Umbilical cord (tissue), 1 donor: ENCODE measurements at regions not wholly inside any gene's neighbourhood (a gene's known extent, or its start where the extent isn't known, plus 50 kb on each side); places are given as distances from the start of the nearest gene placed in this dataset.

Source experiments
- DNase-seq: peaks from one replicate; pipeline ENCODE4 v3.0.0-alpha.2; 2015; ENCODE audit warnings: low spot score

- DNase-seq, result no peak
Measured at GRCh38 chr20:19807946-19808330, 49.9 kb downstream of the RIN2 start.

DNA sequence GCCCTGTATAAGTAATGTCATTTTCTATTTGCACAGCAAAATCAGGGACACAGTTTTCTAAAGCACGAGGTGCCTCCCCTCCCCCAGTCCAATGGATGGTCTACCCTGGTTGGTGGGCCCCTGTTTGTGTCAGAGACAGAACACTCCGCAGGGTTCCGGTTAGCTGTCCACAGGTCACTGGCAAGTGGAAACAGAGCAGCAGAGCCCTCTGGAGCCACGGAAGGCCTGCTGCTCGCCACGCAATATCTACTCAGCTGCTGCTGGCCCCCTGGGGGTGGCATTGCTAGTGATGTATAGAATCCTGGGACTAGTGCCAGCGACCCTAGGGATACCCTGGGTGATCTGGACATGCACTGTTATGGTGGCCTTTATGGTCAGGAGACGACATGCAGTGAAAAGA, 50.4 kb downstream of the RIN2 start:
- no peak for DNase-seq

GRCh38 chr20:19809505-19809904, 51.4 kb downstream of the RIN2 start:
- no peak for DNase-seq

DNA sequence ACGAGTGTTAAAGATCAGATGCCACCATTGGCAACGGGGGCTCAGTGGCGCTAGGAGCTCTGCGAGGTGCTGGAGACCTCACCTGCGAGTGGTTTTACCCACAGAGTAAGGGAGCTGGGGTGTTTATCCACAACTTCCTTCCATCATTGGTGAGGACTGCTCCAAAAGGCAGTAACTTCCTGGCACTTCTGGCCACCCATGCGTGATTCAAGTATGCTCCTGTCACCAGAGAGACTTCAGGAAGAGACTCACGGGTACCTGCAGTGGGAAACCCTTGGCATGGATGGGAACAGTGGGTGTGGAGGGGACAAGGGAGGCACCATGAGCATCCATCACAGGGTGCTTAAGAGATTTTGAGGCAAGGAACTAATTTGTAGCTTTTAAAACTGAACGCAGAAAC, 53.2 kb downstream of the RIN2 start:
- no peak for DNase-seq

DNA sequence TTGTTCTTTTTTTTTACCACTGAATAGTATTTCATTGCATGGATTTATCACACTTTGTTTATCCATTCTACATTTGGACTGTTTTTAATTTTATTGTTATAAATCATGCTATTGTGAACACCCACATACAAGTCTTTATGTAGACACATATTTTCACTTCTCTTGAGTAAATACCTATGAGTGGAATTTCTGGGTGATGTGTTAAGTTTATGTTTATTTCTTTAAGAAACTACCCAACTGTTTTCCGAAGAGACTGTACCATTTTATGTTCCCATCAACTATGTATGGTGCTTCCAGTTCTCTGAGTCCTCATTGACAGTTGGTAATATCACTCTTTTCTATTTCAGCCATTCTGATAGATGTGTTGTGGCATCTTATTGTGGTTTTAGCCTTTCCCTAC, 54.0 kb downstream of the RIN2 start:
- DNase-seq, result no peak

DNA sequence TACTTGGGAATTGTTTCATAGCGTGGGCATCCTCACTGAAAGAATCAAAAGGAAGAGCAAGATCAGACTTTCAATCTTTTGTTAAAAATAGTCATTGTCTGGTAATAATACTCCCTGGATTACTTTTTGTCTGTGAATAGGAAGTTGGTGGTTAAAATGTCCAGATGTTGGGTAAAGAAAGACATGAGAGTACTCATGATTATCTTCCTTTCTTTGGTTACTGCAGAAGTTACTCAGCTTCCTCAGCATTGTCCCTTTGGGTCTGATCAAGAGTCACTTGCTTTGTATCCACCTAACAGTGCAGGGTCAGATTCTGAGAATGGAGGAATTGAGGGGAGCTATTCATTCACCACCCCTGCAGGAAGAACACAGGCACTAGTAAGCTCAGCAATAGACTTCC, 54.6 kb downstream of the RIN2 start:
- no peak for DNase-seq

GRCh38 chr20:19813846-19814640, 56.0 kb downstream of the RIN2 start:
- DNase-seq, result no peak

GRCh38 chr20:19815553-19815991, 57.5 kb downstream of the RIN2 start:
- peak; percentile 69 for DNase-seq

DNA sequence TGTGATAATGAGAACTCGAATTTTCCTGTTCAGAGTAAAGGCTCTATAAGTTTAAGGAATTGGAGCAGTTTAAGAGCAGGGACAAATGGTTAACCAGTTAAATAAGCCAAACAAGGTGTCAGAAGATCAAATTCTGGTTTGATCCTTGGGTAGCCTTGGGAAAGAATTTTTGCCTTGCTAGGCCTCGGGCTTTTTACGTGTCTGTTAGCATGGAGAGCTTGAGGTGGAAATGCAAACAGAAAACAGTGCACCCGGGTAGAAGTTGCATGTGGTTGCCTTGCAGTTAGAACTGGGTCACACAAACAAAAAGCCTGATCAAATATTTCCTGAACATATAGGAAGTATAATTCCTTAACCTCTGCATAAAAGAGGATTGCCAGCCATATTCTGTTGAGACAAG, 58.3 kb downstream of the RIN2 start:
- no peak for DNase-seq

DNA sequence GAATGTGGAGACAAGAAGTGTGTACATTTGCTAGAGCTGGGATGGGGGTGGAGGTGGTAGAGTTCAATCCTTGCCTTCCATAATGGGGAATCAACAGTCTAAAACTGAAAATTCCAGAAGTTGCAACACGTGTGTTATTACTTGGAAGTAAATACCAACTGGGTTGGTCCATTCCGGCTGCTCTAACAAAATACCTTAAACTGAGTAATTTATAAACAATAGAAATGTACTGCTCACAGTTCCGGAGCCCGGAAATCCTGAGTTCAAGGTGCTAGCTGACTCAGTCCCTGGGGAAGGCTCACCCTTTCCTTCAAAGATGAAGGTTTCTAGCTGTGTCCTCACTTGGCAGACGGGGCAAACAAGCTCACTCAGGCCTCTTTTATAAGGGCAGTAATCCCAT, 59.0 kb downstream of the RIN2 start:
- no peak for DNase-seq

DNA sequence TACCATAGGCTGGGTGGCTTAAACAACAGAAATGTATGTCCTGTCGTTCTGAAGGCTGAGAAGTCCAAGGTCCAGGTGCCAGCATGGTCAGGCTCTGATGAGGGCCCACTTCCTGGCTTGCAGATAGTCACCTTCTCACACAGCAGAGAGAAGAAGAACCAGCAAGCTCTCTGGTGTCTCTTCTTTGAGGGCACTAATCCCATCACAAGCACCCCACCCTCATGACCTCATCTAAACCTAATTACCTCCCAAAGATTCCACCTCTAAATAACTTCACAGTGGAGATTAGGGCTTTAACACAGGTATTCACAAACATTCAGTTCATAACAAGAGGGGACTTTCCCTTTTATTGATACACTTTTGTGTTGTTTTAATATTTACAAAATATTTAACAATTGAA, 61.1 kb downstream of the RIN2 start:
- DNase-seq, result no peak

- DNase-seq, result no peak
Measured at GRCh38 chr20:19820555-19821211, 62.6 kb downstream of the RIN2 start.

- no peak for DNase-seq
Measured at GRCh38 chr20:19821606-19822005, 63.5 kb downstream of the RIN2 start.

GRCh38 chr20:19823216-19823615, 65.2 kb downstream of the RIN2 start:
- DNase-seq, result no peak

DNA sequence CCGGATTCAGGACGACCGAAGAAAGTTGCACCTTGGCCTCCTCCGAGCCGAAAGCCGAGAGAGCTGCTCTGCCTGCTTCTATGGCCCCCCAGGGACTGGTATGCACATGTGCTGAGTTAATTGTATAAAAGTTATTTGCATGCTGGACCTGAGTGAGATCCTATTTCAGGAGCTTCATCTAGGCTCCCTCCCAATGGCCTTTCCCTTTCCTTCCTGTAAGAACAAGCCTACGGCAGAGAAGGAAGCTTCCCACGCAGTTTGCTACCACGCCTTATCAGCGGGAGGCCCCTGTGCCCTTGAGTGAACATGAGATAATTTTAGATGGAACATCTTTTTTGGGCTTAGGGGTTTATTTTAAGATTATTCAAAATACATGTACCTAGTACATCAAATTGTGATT, 65.9 kb downstream of the RIN2 start:
- no peak for DNase-seq

- no peak for DNase-seq
Measured at GRCh38 chr20:19824861-19825260, 66.8 kb downstream of the RIN2 start.

DNA sequence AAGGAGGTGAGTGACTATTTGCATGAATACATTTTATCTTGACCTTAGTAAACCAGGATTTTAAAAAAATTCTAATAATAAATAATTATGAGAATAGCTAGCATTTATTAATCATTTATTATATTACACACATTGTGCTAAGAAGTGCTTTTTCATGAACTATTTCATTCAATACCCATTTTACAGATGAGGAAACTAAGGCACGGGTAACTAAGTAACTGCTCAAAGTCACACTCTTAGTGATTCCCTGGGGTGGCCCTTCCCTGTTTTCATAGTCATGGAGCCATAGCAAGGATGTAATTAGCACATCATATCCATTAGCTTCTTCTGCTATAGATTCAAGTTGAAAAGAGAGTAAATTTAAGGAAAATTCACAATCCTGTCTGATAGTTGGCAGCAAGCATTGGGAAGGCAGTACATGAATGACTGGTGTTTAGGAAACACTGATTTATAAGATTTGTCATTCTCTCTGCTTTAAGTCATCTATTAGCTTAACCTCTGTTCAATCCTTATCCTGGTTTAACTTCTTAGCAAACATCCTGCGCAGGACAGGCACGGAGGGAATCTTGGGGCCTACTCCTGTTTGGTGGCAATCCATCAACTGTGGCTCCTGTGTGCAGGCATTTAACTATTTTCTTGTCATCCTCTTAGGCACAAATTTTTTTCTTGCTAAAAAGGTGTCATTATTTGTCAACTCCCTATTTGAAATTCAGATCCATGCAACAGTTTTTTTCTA, 68.3 kb downstream of the RIN2 start:
- no peak for DNase-seq

GRCh38 chr20:19827818-19828217, 69.8 kb downstream of the RIN2 start:
- no peak for DNase-seq

DNA sequence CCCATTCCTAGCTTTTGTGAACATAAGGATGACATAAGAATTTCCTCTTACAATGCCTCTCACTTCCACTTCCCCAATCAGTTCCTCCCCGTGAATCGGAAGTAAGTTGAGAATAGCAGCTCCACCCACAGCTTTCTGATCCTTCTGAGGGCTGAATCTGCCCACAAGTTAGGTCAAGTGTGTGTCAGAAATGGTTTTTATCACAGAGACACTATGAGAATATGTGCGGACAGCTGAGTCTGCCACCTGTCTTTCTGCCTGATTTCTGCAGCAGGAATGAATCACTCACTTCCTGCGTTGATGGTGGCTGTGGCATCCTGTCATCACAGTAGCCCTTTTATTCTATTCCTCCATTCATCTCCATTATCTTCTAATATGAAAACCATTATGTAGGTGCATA, 70.2 kb downstream of the RIN2 start:
- DNase-seq, result no peak

DNA sequence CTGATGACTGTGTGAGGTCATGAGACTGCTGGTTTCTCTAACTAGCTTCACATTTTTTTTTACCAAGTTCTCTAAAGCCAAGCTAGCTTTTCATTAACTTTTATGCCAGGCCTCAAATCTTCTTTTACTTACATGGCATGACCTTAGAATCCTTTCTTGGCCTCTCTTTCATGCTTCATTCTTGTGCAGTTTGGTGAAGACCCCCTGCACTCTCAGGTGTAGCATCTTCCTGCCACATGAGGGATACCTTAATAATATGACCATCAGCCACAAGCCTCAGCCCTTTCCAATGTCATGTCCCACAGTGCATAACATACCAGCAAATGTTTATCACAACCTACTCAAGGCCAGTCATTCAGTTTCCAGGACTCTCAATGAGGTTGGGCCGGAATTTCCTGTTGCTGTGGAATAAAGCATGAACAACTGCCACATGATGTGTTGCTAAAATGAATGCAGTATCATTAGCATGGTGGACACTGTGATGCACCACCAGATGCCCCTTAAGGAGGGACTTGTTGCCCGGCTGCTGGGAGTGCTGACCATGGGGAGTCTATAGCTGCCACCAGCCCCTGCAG, 72.2 kb downstream of the RIN2 start:
- DNase-seq, result no peak

- DNase-seq, result no peak
Measured at GRCh38 chr20:19832875-19833274, 74.8 kb downstream of the RIN2 start.

DNA sequence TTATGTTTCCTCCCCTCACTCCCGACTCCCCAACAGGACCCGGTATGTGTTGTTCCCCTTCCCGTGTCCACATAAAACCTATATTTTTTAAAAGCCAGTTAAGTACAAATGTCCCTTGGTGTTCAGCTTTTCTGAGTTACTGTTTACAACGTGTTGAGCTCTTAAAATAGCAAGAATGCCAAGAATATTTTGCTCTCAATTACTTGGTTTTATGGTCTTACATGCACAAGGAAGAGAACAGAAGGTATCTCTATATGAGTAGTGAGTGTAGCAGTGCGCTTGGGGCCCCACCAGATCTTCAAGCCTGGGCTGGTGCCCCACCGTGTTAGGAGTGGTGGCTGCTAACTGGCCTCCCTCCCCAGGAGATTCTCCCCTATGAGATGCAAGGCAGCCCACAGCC, 75.3 kb downstream of the RIN2 start:
- no peak for DNase-seq
